GM21576 (cell line): ENCODE measurements at regions not wholly inside any gene's neighbourhood (a gene's known extent, or its start where the extent isn't known, plus 50 kb on each side); places are given as distances from the start of the nearest gene placed in this dataset.
"Not testable (repeated sequence)": the region's sequence is repeated elsewhere in the genome, so short reads cannot be mapped to it uniquely, and the experiment has no call there.

ENCODE experiments used
- ATAC-seq: cut with Tn5 transposase; IDR thresholded peaks from one replicate; pipeline ENCODE4 v1.9.1; 2021; ENCODE audit warnings: mild to moderate bottlenecking, moderate library complexity; ENCODE audit not compliant: unreplicated experiment

DNA sequence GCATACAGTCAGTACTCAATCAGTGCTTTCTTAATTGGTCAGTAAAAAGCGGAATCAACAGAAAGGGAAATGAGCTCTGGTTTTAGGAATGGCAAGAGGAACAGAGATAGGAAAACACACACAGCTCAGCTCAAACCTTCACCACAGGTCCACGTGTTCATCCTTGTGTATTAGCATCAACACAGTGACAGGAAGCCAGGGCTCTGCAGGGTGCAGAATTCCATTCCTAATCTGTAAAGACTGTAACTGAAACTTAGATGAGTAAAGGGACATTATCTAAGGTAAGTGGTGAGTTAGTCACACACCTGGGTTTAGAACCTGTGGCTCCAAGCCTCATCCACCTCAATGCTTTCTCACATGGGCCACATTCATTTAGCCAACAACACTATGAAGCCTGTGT, 1242.2 kb upstream of the TMEM132C start:
- ATAC-seq, result no peak

DNA sequence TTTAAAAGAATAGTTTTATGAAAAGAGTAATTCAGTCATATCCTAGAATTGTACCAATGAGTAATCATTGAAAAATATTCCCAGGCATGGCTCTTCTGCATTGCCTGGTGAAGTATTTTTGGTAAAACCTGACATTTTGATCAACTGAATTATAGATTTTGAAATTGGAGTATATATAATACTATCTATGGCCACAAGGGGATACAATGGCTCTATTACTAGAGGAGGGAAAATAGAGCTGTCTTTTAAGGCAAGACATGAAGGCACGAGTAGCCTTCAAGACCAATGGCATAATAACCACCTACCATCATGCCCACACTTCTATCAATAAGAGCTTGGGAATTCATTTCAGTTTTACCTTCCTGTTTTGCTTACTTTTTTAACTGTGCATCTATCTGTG, 1241.4 kb upstream of the TMEM132C start:
- no peak for ATAC-seq

DNA sequence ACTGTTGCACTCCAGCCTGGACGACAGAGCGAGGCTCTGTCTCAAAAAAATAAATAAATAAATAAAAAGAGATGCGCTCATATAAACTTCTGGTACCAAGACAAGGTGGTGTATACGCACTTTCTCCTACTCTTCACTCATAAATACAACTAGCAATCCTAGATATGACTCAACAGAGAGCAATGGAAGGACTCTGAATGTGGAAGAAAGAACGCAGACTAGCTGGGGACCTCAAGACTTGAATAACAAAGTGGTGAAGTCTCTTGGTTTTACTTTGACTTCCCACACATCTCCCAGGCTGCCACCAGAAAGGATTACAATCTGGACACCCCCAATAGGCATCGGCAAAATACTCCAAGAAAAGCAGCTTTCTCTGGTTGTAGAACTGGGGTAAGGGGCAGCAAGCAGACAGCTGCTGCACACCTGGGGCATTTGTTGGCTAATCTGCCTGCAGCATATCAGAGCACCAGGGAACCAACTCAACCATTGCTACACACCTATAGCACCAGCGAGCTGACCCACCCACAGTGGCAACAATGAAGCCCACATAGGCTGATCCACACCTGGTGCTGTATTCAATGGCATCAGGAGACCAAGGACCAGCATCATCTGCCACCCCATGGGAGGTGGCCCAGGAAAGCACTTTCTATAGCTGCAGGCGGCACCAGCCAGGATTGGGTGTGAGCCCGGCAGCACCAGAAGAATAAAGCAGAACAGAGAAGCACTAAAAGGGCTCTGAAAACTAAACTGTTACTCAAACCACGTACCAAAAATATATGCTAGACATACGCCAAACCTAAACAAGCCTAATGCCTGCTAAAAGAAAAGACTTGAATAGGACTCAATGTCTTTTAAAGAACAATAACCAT, 1231.7 kb upstream of the TMEM132C start:
- ATAC-seq, result no peak

DNA sequence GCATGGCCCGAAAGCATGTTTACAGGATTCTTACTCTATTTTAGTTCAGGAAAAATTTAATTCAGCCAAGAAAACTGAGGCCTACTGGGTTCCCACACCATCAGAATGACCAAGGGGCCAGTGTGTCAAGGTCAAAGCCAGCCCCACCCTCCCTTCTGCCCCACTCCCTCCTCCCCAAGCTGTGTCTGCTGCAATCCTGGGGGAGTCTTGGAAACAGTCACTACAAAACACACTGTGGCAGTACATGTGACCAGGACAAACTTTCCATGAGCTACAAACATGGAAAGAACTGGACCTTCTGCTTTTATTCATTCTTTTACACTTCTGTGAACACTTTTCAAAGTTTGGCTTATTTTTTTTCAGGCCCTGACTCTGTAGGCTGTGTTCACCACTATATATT, 1228.8 kb upstream of the TMEM132C start:
- ATAC-seq, result no peak

GRCh38 chr12:127038761-127039160, 1228.2 kb upstream of the TMEM132C start:
- no peak for ATAC-seq

DNA sequence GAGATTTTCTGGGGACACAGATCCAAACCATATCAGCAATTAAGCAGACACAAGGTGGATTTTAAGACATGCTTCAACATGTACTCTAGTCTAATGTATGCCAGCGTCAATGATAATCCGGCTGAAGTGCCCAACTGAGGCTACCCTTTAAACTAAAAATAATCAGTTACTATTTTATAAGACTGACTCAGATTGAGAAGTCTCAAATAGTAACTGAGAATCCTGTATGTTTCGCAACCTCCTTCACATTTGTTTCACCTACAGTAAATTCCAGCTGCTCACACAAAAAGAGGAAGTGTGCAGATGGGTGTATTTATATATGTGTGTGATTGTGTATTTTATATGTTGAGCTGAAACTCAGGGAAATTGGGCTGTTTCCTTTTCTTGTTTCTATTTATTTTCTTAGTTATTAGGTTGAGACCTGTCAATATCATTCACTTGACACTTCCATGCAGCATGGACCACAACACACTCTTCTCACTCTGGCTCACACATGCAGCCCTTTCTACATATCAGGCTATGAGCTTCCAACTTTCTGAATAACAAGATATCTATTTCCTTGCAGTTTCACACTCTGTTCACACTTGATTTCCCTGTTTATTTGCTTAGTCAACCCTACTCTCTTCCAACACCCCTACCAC, 1224.9 kb upstream of the TMEM132C start:
- ATAC-seq, result peak; percentile 87

DNA sequence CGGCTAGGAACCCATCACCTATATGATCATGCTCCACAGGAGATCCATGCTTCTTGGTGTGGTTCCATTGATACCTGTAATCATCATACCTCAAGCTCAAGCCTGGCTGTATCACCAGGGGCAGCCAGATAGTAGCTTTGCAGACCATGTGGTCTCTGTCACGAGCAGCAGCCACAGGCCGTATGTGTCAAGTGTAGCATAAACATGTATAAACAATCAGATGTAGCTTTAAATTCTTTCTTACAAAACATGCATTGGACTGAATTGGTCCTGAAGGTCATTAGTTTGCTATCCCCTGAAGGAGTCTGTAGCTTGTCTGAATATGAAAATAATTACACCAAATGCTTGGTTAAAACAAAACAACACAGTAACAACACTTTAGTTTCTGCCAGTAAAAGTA, 1223.2 kb upstream of the TMEM132C start:
- no peak for ATAC-seq

- no peak for ATAC-seq
Measured at GRCh38 chr12:127044836-127045235, 1222.1 kb upstream of the TMEM132C start.

GRCh38 chr12:127046467-127046866, 1220.5 kb upstream of the TMEM132C start:
- ATAC-seq, result no peak

- ATAC-seq, result no peak
Measured at GRCh38 chr12:127048057-127048456, 1218.9 kb upstream of the TMEM132C start.

GRCh38 chr12:127048525-127048924, 1218.4 kb upstream of the TMEM132C start:
- ATAC-seq, result not testable (repeated sequence)

DNA sequence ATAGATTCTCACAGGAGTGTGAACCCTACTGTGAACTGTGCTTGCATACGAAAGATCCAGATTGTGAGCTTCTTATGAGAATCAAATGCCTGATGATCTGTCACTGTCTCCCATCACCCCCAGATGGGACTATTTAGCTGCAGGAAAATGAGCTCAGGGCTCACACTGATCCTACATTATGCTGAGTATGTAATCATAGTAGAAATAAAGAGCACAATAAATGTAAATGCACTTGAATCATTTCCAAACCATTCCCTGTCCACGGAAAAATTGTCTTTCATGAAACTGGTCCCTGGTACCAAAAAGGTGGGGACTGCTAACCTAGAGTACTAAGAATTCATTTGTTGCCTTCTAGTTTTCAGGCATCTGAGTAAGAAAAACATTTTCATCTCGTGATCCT, 1215.8 kb upstream of the TMEM132C start:
- ATAC-seq, result no peak

- ATAC-seq, result no peak
Measured at GRCh38 chr12:127052511-127053232, 1214.3 kb upstream of the TMEM132C start.

DNA sequence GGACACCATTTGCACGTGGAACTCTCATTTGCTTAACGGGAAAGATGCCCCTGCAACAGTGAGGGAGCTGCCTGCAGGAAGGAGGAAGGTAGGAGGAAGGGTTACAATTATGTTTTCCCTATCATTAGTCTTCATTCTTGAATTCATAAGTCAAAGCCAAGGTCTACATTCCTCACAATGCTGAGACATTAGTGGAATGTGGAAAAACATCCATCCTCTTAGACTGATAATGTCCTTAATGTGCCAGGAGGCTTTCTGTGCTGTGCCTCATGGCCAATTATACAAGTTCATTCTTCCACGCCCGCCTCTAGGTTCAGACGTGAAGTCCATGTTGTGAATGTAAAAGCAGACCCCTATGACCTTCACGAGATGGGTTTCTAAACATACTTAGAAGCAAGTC, 1212.4 kb upstream of the TMEM132C start:
- no peak for ATAC-seq

- ATAC-seq, result no peak
Measured at GRCh38 chr12:127060310-127060847, 1206.6 kb upstream of the TMEM132C start.

DNA sequence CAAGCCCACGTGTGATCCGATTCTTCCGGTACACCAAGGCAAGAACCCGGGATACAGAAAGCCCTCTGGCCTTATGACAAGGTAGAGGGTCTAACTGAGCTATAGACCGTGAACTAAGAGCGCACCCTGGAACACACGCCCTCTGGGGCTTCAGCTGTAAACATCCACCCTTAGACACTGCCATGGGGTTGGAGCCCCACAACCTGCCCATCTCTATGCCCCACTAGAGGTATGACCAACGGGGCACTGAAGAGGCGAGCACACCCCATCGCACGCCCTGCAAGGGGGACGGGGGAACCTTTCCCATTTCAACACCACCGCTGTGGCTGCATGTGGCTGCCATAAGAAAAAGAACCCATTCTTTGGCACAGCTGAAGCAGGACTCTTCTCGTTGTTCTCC, 1206.0 kb upstream of the TMEM132C start:
- no peak for ATAC-seq

- no peak for ATAC-seq
Measured at GRCh38 chr12:127063339-127064072, 1203.5 kb upstream of the TMEM132C start.

- ATAC-seq, result no peak
Measured at GRCh38 chr12:127064207-127064606, 1202.8 kb upstream of the TMEM132C start.

- no peak for ATAC-seq
Measured at GRCh38 chr12:127065595-127065994, 1201.4 kb upstream of the TMEM132C start.

DNA sequence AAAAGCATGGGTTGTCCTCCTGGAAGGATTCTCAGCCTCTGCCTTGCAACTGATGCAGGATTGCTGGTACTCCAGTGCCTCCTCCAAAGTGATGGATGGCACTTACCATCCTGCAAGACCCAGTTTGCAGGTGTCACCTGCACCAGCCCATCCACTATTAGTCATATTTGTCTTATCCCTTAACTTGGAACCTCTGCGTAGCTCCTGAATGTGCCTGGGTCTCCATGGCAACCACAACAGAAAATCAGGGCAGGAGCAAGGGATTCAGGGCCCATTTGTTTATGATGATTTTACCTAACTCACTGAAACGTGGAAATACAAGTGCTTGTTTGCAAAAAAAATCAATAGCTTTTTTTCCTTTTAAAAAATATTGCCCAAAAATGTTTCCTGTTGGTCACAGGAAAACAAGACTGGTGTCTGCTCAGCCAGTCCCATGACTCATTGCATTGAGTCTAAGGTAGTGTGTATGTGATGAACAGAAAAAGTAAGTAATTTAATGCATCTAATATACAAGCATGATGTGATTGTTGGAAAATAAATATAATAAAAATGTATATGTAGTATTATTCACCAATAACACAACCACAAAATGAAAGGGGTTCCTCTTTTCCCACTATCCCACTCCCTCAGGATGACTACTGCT, 1196.3 kb upstream of the TMEM132C start:
- ATAC-seq, result no peak
